Transverse colon (tissue), 4 donors: ENCODE measurements at regions not wholly inside any gene's neighbourhood (a gene's known extent, or its start where the extent isn't known, plus 50 kb on each side); places are given as distances from the start of the nearest gene placed in this dataset.

Experiments used
- DNase-seq: peaks from one replicate; pipeline ENCODE4 v3.0.0-alpha.2; 2019
- H3K27ac ChIP-seq, 4 donors: fragments of 200-600 bp; sonication (generic); 2 replicates each; pipeline ENCODE4 v1.5.1; 2016 to 2018; ENCODE audit warnings: inconsistent platforms in 4 of 4
- H3K27me3 ChIP-seq: fragments of 200-600 bp; sonication (generic); 2 replicates; pipeline ENCODE4 v1.5.1; 2017; ENCODE audit warnings: inconsistent platforms
- H3K36me3 ChIP-seq, 4 donors: fragments of 200-600 bp; sonication (generic); 2 replicates each; pipeline ENCODE4 v1.5.1; 2017 to 2019; ENCODE audit warnings: inconsistent platforms in 4 of 4
- H3K4me1 ChIP-seq, 4 donors: fragments of 200-600 bp; sonication (generic); 2 replicates each; pipeline ENCODE4 v1.5.1; 2017 to 2020; ENCODE audit warnings: inconsistent platforms in 4 of 4
- H3K4me3 ChIP-seq, 4 donors: fragments of 200-600 bp; sonication (generic); 1 replicate in 1 of 4; 2 replicates in 3 of 4; pipeline versions ENCODE4 v1.5.1 to v1.6.1; 2017 to 2019; ENCODE audit warnings: inconsistent platforms in 4 of 4
- H3K9me3 ChIP-seq, 2 donors: fragments of 200-600 bp; sonication (generic); 2 replicates each; pipeline ENCODE4 v1.5.1; 2017 to 2019; ENCODE audit warnings: inconsistent platforms in 2 of 2
- CTCF ChIP-seq, 5 experiments: fragments of 200-600 bp in 3 of 5; fragments of 450-650 bp in 2 of 5; sonication (generic) in 3 of 5; IDR thresholded peaks; 1 replicate in 2 of 5; 2 replicates in 3 of 5; pipeline ENCODE4 v1.5.1; 2016 to 2017; ENCODE audit warnings: antibody characterized with exemption in 5 of 5, inconsistent platforms in 3 of 5, mild to moderate bottlenecking in 2 of 5, moderate library complexity in 1 of 5
- EP300 ChIP-seq: sonication (generic); formaldehyde crosslinking; IDR thresholded peaks from one replicate; pipeline ENCODE4 v1.6.1; 2017; ENCODE audit warnings: antibody characterized with exemption, low read depth
- POLR2A ChIP-seq: fragments of 450-650 bp; IDR thresholded peaks from one replicate; pipeline ENCODE4 v1.6.1; 2016; ENCODE audit warnings: antibody characterized with exemption, mild to moderate bottlenecking, moderate library complexity
- POLR2AphosphoS5 ChIP-seq, 3 donors: sonication (generic); formaldehyde crosslinking; IDR thresholded peaks; one replicate each; pipeline ENCODE4 v1.6.1; 2016; ENCODE audit warnings: antibody characterized with exemption in 3 of 3
- WGBS, 2 donors: methylation state at CpG; one replicate each; pipeline ENCODE4 v1.1.5; 2018; ENCODE audit warnings: low coverage in 1 of 2; 5-methylcytosine and 5-hydroxymethylcytosine counted together
- in situ Hi-C, 4 donors: fragments of 200-750 bp; cut with MboI; loops; one replicate each; pipeline versions ENCODE4 v1.15.0 to v1.15.1; 2017; ENCODE audit warnings: low sequenced_read_pairs in 3 of 4, low pct_ligation_motif_present in 1 of 4, low pct_unique_long_range_greater_than_20kb in 1 of 4
- intact Hi-C: fragments of 100-400 bp; cut with DNase I; formaldehyde crosslinking; loops from one replicate; pipeline ENCODE4 v1.15.1; 2023; ENCODE audit warnings: low total_unique reads

DNA sequence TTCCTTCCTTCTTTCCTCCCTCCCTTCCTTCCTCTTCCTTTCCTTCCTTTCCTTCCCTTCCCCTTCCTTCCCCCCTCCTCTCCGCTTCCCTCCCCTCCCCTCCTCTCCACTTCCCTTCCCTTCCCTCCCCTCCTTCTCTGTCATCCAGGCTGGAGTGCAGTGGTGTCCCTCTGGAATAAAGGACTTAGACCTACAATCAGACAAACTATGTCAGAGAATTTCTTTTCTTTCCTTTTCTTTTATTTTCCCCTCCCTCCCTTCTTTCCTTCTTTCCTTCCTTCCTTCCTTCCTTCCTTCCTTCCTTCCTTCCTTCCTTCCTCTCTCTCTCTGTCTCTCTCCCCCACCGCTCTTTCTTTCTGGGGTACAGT, 242.2 kb downstream of the GATA3 start:
- Histone ChIP-seq H3K27me3 (peaks cover 10% of the 10 kb centered on the region), H3K4me1 (no peaks in the 10 kb centered on the region)
- in situ Hi-C loops: no loop called here

DNA sequence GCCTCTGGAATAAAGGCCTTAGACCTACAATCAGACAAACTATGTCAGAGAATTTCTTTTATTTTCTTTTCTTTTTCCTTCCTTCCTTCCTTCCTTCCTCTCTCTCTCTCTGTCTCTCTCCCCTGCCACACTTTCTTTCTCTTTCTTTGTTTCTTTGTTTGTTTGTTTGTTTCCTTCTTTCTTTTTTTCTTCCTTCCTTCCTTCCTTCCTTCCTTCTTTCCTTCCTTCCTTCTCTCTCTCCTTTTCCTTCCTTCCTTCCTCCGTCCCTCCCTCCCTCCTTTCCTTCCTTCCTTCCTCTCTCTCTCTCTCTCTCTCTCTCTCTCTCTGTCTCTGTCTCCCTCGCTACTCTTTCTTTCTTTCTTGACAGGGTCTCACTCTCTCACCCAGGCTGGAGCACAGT, 242.6 kb downstream of the GATA3 start:
- H3K9me3 ChIP-seq: no peaks in the 10 kb centered on the region
- peaks cover 10% of the 10 kb centered on the region for H3K27me3 ChIP-seq
- H3K36me3 ChIP-seq: no peaks in the 10 kb centered on the region
- H3K27ac ChIP-seq: no peak overlapping the region
- no peaks in the 10 kb centered on the region for H3K4me1 ChIP-seq
- intact Hi-C loops: no loop called here
- DNase-seq: no peak
- 78% methylated on average over 2 of the region's 2 CpGs; no CpG with 5 or more reads in 1 of the 2 donors for WGBS, 2 donors
- TF ChIP-seq CTCF (IDR thresholded peaks at IDR 0.05) (no peak), POLR2A (no peak), EP300 (no peak), POLR2AphosphoS5 (IDR thresholded peaks at IDR 0.05) (no peak)
- no peak overlapping the region for H3K4me3 ChIP-seq
- in situ Hi-C loops: no loop called here

More for the DNA sequence above, 242.2 kb downstream of the GATA3 start:
- intact Hi-C loops: no loop called here
- no peak for TF ChIP-seq POLR2AphosphoS5 (IDR thresholded peaks at IDR 0.05)
- TF ChIP-seq CTCF (IDR thresholded peaks at IDR 0.05): no peak
- TF ChIP-seq EP300: no peak
- no peak for TF ChIP-seq POLR2A
- Histone ChIP-seq H3K27ac (no peak overlapping the region), H3K9me3 (no peaks in the 10 kb centered on the region), H3K36me3 (no peaks in the 10 kb centered on the region), H3K4me3 (no peak overlapping the region)
- no peak for DNase-seq
- 79 to 87% methylated on average over 1 to 2 of the region's 2 CpGs for WGBS, 2 donors

DNA sequence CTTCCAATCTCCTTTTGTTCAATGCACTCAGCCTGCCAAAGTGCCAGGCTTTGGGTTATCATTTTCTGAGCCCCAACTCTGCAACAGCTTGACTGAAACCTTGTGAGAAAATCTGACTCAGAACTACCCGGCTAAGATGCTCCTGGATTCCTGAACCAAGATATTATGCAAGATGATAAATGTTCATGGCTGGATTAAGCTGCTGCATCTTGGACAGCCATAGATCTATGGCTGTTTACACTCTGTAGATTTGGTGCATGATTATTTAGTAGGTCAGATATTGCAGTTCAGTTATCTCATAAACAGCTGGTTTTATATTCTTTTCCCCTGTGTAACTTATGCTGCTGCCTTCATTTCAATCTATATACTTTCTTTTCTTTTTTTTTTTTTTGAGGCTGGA, 243.5 kb downstream of the GATA3 start:
- Histone ChIP-seq H3K9me3 (no peaks in the 10 kb centered on the region), H3K36me3 (no peaks in the 10 kb centered on the region), H3K4me3 (no peak overlapping the region), H3K27ac (no peak overlapping the region), H3K4me1 (no peaks in the 10 kb centered on the region), H3K27me3 (peaks cover 10% of the 10 kb centered on the region)
- WGBS, 2 donors: 89% methylated on average over 1 of the region's 1 CpG; no CpG with 5 or more reads in 1 of the 2 donors
- DNase-seq: no peak
- TF ChIP-seq POLR2A: no peak
- TF ChIP-seq POLR2AphosphoS5 (IDR thresholded peaks at IDR 0.05): no peak
- no peak for TF ChIP-seq EP300
- TF ChIP-seq CTCF (IDR thresholded peaks at IDR 0.05): no peak
- in situ Hi-C loops: no loop called here
- intact Hi-C loops: no loop called here

DNA sequence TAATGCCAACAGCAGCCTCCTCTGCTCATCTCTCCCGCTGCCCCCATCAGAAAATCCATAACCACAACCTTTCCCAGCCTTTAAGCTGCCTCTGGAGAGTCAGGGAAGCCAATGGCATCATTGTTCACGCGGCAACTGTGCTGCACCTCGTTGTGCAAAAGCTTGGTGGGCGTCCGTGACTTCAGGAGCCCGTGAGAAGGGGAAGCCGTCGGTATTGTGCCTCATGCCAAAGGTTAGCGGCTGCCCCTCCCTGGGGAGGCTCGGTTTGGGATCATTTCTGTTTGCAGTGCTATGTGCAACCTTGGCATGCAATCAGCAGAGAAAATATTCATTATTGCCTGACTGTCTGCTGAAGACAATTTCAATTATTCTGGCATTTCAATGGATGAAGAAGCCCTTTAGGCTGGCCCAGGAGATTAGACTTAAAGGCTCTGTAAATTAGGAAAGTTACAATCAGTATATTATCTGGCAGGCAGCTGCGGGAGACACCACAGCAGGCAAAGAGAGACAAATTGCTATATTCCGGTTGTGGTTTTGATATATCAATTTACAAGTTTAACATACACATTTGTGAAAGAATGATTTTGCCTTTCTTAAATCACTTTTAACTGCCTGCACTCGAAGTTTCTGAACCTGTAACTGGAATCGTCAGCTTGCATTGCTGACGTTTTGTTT, 244.5 kb downstream of the GATA3 start:
- Histone ChIP-seq H3K4me3 (no peak overlapping the region), H3K27me3 (peaks cover 10% of the 10 kb centered on the region), H3K36me3 (no peaks in the 10 kb centered on the region), H3K9me3 (no peaks in the 10 kb centered on the region), H3K4me1 (no peaks in the 10 kb centered on the region), H3K27ac (no peak overlapping the region)
- intact Hi-C loops (no loop called here), in situ Hi-C loops (no loop called here)
- 47 to 55% methylated on average over 5 to 16 of the region's 16 CpGs for WGBS, 2 donors
- DNase-seq: no peak
- TF ChIP-seq POLR2A (no peak), EP300 (no peak), CTCF (IDR thresholded peaks at IDR 0.05) (no peak)
